ENCODE measurements at regions not wholly inside any gene's neighbourhood (a gene's known extent, or its start where the extent isn't known, plus 50 kb on each side); places are given as distances from the start of the nearest gene placed in this dataset.
"Not testable (repeated sequence)": the region's sequence is repeated elsewhere in the genome, so short reads cannot be mapped to it uniquely, and the experiment has no call there.

DNA sequence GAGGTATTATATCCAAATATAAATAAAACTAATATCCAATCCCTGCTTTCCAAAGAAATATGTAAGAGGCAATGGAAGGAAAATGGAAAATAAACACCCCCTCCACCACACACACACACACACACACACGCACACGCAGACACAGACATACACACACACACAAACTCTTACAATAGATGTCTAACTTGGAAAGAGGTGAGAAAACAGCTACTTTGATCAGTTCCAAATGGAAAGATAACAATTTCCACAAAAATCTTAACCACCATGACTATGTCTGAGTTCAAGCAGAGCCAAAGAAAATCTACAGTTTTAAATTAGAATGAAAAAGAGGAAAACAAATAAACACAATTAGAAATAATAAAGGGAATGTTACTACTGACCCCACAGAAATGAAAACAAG is 285.3 kb upstream of the TGFBR2 start:
- no peak overlapping the region for H3K4me3 Mint-ChIP-seq
- no peak overlapping the region for H2AFZ ChIP-seq
- H3K4me2 ChIP-seq = no peak overlapping the region
- H3K4me3 ChIP-seq = no peak overlapping the region
- no peaks in the 10 kb centered on the region for H3K27me3 Mint-ChIP-seq (ENCODE audit: insufficient read depth, low read depth, poor library complexity)
- no peaks in the 10 kb centered on the region for H3K27me3 ChIP-seq (ENCODE audit: insufficient read depth)
- H3K9me3 Mint-ChIP-seq = peaks cover 3% of the 10 kb centered on the region; the same call in 1 of the 3 replicates
- H3K9me2 ChIP-seq (ENCODE audit: insufficient read depth) = no peaks in the 10 kb centered on the region
- peaks cover 5% of the 10 kb centered on the region; the same call in 2 of the 3 replicates for H3K36me3 Mint-ChIP-seq (ENCODE audit: low read depth)
- no peaks in the 10 kb centered on the region for H3K79me2 ChIP-seq (replicated peaks; ENCODE audit: insufficient read depth)
- H3K4me1 Mint-ChIP-seq = 0 out of 3 replicates have a peak, but pooled peaks cover 2% of the 10 kb centered on the region
- TF ChIP-seq EZH2 (IDR thresholded peaks at IDR 0.05; ENCODE audit: low read depth, unreplicated experiment) (no peak), EZH2phosphoT487 (IDR thresholded peaks at IDR 0.05; ENCODE audit: unreplicated experiment) (no peak), CREB1 (CRISPR knock-in tag; IDR thresholded peaks at IDR 0.05; ENCODE audit: low read depth) (no peak), ETS1 (IDR thresholded peaks at IDR 0.05) (no peak), STAT1 (IDR thresholded peaks at IDR 0.05; ENCODE audit: unreplicated experiment) (no peak), POLR2AphosphoS5 (IDR thresholded peaks at IDR 0.05; ENCODE audit: low read depth) (no peak), ZNF331 (CRISPR knock-in tag; IDR thresholded peaks at IDR 0.05; ENCODE audit: low read depth) (no peak), ZNF114 (CRISPR knock-in tag; IDR thresholded peaks at IDR 0.05) (no peak), NANOG (IDR thresholded peaks at IDR 0.05; ENCODE audit: borderline replicate concordance) (no peak)
- TF ChIP-seq, protein P1, sequence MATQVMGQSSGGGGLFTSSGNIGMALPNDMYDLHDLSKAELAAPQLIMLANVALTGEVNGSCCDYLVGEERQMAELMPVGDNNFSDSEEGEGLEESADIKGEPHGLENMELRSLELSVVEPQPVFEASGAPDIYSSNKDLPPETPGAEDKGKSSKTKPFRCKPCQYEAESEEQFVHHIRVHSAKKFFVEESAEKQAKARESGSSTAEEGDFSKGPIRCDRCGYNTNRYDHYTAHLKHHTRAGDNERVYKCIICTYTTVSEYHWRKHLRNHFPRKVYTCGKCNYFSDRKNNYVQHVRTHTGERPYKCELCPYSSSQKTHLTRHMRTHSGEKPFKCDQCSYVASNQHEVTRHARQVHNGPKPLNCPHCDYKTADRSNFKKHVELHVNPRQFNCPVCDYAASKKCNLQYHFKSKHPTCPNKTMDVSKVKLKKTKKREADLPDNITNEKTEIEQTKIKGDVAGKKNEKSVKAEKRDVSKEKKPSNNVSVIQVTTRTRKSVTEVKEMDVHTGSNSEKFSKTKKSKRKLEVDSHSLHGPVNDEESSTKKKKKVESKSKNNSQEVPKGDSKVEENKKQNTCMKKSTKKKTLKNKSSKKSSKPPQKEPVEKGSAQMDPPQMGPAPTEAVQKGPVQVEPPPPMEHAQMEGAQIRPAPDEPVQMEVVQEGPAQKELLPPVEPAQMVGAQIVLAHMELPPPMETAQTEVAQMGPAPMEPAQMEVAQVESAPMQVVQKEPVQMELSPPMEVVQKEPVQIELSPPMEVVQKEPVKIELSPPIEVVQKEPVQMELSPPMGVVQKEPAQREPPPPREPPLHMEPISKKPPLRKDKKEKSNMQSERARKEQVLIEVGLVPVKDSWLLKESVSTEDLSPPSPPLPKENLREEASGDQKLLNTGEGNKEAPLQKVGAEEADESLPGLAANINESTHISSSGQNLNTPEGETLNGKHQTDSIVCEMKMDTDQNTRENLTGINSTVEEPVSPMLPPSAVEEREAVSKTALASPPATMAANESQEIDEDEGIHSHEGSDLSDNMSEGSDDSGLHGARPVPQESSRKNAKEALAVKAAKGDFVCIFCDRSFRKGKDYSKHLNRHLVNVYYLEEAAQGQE (IDR thresholded peaks at IDR 0.05; ENCODE audit: unreplicated experiment) = no peak
- TF ChIP-seq, protein P2, sequence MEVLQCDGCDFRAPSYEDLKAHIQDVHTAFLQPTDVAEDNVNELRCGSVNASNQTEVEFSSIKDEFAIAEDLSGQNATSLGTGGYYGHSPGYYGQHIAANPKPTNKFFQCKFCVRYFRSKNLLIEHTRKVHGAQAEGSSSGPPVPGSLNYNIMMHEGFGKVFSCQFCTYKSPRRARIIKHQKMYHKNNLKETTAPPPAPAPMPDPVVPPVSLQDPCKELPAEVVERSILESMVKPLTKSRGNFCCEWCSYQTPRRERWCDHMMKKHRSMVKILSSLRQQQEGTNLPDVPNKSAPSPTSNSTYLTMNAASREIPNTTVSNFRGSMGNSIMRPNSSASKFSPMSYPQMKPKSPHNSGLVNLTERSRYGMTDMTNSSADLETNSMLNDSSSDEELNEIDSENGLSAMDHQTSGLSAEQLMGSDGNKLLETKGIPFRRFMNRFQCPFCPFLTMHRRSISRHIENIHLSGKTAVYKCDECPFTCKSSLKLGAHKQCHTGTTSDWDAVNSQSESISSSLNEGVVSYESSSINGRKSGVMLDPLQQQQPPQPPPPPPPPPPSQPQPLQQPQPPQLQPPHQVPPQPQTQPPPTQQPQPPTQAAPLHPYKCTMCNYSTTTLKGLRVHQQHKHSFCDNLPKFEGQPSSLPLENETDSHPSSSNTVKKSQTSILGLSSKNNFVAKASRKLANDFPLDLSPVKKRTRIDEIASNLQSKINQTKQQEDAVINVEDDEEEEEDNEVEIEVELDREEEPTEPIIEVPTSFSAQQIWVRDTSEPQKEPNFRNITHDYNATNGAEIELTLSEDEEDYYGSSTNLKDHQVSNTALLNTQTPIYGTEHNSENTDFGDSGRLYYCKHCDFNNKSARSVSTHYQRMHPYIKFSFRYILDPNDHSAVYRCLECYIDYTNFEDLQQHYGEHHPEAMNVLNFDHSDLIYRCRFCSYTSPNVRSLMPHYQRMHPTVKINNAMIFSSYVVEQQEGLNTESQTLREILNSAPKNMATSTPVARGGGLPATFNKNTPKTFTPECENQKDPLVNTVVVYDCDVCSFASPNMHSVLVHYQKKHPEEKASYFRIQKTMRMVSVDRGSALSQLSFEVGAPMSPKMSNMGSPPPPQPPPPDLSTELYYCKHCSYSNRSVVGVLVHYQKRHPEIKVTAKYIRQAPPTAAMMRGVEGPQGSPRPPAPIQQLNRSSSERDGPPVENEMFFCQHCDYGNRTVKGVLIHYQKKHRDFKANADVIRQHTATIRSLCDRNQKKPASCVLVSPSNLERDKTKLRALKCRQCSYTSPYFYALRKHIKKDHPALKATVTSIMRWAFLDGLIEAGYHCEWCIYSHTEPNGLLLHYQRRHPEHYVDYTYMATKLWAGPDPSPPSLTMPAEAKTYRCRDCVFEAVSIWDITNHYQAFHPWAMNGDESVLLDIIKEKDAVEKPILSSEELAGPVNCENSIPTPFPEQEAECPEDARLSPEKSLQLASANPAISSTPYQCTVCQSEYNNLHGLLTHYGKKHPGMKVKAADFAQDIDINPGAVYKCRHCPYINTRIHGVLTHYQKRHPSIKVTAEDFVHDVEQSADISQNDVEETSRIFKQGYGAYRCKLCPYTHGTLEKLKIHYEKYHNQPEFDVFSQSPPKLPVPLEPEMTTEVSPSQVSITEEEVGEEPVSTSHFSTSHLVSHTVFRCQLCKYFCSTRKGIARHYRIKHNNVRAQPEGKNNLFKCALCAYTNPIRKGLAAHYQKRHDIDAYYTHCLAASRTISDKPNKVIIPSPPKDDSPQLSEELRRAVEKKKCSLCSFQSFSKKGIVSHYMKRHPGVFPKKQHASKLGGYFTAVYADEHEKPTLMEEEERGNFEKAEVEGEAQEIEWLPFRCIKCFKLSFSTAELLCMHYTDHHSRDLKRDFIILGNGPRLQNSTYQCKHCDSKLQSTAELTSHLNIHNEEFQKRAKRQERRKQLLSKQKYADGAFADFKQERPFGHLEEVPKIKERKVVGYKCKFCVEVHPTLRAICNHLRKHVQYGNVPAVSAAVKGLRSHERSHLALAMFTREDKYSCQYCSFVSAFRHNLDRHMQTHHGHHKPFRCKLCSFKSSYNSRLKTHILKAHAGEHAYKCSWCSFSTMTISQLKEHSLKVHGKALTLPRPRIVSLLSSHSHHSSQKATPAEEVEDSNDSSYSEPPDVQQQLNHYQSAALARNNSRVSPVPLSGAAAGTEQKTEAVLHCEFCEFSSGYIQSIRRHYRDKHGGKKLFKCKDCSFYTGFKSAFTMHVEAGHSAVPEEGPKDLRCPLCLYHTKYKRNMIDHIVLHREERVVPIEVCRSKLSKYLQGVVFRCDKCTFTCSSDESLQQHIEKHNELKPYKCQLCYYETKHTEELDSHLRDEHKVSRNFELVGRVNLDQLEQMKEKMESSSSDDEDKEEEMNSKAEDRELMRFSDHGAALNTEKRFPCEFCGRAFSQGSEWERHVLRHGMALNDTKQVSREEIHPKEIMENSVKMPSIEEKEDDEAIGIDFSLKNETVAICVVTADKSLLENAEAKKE (CRISPR knock-in tag; IDR thresholded peaks at IDR 0.05) = no peak
- no peaks in the 10 kb centered on the region for H3K4me1 ChIP-seq (ENCODE audit: insufficient read depth)
- H4K20me1 ChIP-seq (replicated peaks; ENCODE audit: insufficient read depth) = no peaks in the 10 kb centered on the region
- ATAC-seq = no peak
- no peak overlapping the region for H3K27ac ChIP-seq (ENCODE audit: low read depth)
- DNase-seq (ENCODE audit: low spot score) = no peak
- H3K27ac Mint-ChIP-seq = no peak overlapping the region
- no peaks in the 10 kb centered on the region for H3F3A ChIP-seq (replicated peaks; ENCODE audit: low read depth)
- H3K36me3 ChIP-seq (ENCODE audit: insufficient read depth) = no peaks in the 10 kb centered on the region

DNA sequence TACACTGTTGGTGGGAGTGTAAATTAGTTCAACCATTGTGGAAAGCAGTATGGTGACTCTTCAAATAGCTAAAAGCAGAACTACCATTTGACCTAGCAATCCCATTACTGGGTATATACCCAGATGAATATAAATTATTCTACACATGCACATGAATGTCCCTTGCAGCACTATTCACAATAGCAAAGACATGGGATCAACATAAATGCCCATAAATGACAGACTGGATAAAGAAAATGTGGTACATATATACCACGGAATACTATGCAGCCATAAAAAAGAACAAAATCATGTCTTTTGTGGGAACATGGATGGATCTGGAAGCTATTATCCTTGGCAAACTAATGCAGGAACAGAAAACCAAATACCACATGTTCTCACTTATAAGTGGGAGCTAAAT is 282.8 kb upstream of the TGFBR2 start:
- not testable (repeated sequence) for ATAC-seq, H3K4me3 Mint-ChIP-seq

More for the DNA sequence above, 282.8 kb upstream of the TGFBR2 start:
- H3K36me3 Mint-ChIP-seq (ENCODE audit: low read depth); H2AFZ ChIP-seq; H3K27me3 Mint-ChIP-seq (ENCODE audit: insufficient read depth, low read depth, poor library complexity); H3K27ac ChIP-seq (ENCODE audit: low read depth); H3K4me3 ChIP-seq; H3F3A ChIP-seq (replicated peaks; ENCODE audit: low read depth); H3K9me2 ChIP-seq (ENCODE audit: insufficient read depth); H3K9me3 Mint-ChIP-seq; H3K27ac Mint-ChIP-seq; H3K79me2 ChIP-seq (replicated peaks; ENCODE audit: insufficient read depth); H3K4me2 ChIP-seq; H3K36me3 ChIP-seq (ENCODE audit: insufficient read depth); H4K20me1 ChIP-seq (replicated peaks; ENCODE audit: insufficient read depth); H3K4me1 Mint-ChIP-seq; DNase-seq (ENCODE audit: low spot score); H3K4me1 ChIP-seq (ENCODE audit: insufficient read depth); H3K27me3 ChIP-seq (ENCODE audit: insufficient read depth): not testable (repeated sequence)

Data from GM23338 (cell line).